ENCODE measurements at regions not wholly inside any gene's neighbourhood (a gene's known extent, or its start where the extent isn't known, plus 50 kb on each side); places are given as distances from the start of the nearest gene placed in this dataset.

- BruUV-seq (replicated peaks), result no TSS peak
- intact Hi-C loops (cut with micrococcal nuclease), result loop anchor here (2.0 to 10.0 kb wide), 6 partner anchors 75 to 978 kb away; no protein-coding TSS in a partner anchor
- Mint-ChIP-seq H3K27ac (ENCODE audit: low read depth, unreplicated experiment) (no peak overlapping the region), H3K4me3 (ENCODE audit: unreplicated experiment) (no peak overlapping the region), H3K36me3 (ENCODE audit: insufficient read depth, unreplicated experiment) (no peaks in the 10 kb centered on the region), H3K4me1 (ENCODE audit: insufficient read depth, unreplicated experiment) (peaks cover 16% of the 10 kb centered on the region), H3K27me3 (ENCODE audit: insufficient read depth, unreplicated experiment) (peaks cover 11% of the 10 kb centered on the region), H3K9me3 (ENCODE audit: unreplicated experiment) (no peaks in the 10 kb centered on the region)
- TF ChIP-seq CTCF (IDR thresholded peaks at IDR 0.05; ENCODE audit: unreplicated experiment), result no peak
- POLR2A ChIA-PET, result interaction anchor here (0.7 to 3.4 kb wide), 4 partner anchors 107 to 286 kb away, joined by 3 to 39 read pairs (median 4); no protein-coding TSS in a partner anchor
- CTCF ChIA-PET, result interaction anchor here (0.6 to 7.7 kb wide), 46 partner anchors 9 to 767 kb away, joined by 3 to 346 read pairs (median 6); no protein-coding TSS in a partner anchor
- no peak for DNase-seq (ENCODE audit: unreplicated experiment)
These were observed 65.2 kb upstream of the SYPL1 start for GRCh38 chr7:106177300-106177690.

GRCh38 chr7:106176414-106177299 is 64.5 kb upstream of the SYPL1 start:
- Mint-ChIP-seq H3K4me1 (ENCODE audit: insufficient read depth, unreplicated experiment) (peaks cover 16% of the 10 kb centered on the region), H3K27ac (ENCODE audit: low read depth, unreplicated experiment) (no peak overlapping the region), H3K27me3 (ENCODE audit: insufficient read depth, unreplicated experiment) (peaks cover 11% of the 10 kb centered on the region), H3K4me3 (ENCODE audit: unreplicated experiment) (no peak overlapping the region), H3K36me3 (ENCODE audit: insufficient read depth, unreplicated experiment) (no peaks in the 10 kb centered on the region), H3K9me3 (ENCODE audit: unreplicated experiment) (no peaks in the 10 kb centered on the region)
- intact Hi-C loops (cut with micrococcal nuclease), result loop anchor here (1.0 to 10.0 kb wide), 9 partner anchors 76 to 978 kb away; no protein-coding TSS in a partner anchor
- CTCF ChIA-PET, result interaction anchor here (0.6 to 7.7 kb wide), 67 partner anchors 9 to 1009 kb away, joined by 3 to 346 read pairs (median 4); partner anchors contain the start of gene CCDC71L
- POLR2A ChIA-PET, result interaction anchor here (0.7 to 3.4 kb wide), 5 partner anchors 107 to 559 kb away, joined by 3 to 39 read pairs (median 3); no protein-coding TSS in a partner anchor
- no TSS peak for BruUV-seq (replicated peaks)
- TF ChIP-seq CTCF (IDR thresholded peaks at IDR 0.05; ENCODE audit: unreplicated experiment), result peak; percentile 92
- DNase-seq (ENCODE audit: unreplicated experiment), result peak; percentile 79

GRCh38 chr7:106175507-106175906 is 63.4 kb upstream of the SYPL1 start:
- DNase-seq (ENCODE audit: unreplicated experiment), result no peak
- Mint-ChIP-seq H3K27me3 (ENCODE audit: insufficient read depth, unreplicated experiment) (peaks cover 11% of the 10 kb centered on the region), H3K27ac (ENCODE audit: low read depth, unreplicated experiment) (no peak overlapping the region), H3K9me3 (ENCODE audit: unreplicated experiment) (no peaks in the 10 kb centered on the region), H3K36me3 (ENCODE audit: insufficient read depth, unreplicated experiment) (no peaks in the 10 kb centered on the region), H3K4me3 (ENCODE audit: unreplicated experiment) (no peak overlapping the region), H3K4me1 (ENCODE audit: insufficient read depth, unreplicated experiment) (peaks cover 16% of the 10 kb centered on the region)
- intact Hi-C loops (cut with micrococcal nuclease), result loop anchor here (5.0 to 10.0 kb wide), 5 partner anchors 77 to 979 kb away; no protein-coding TSS in a partner anchor
- CTCF ChIA-PET, result interaction anchor here (0.6 to 7.7 kb wide), 18 partner anchors 7 to 561 kb away, joined by 3 to 346 read pairs (median 10); no protein-coding TSS in a partner anchor
- POLR2A ChIA-PET, result interaction anchor here (1.1 kb wide), 1 partner anchor 561 kb away, joined by 3 read pairs; no protein-coding TSS in a partner anchor
- no TSS peak for BruUV-seq (replicated peaks)
- no peak for TF ChIP-seq CTCF (IDR thresholded peaks at IDR 0.05; ENCODE audit: unreplicated experiment)

- TF ChIP-seq CTCF (IDR thresholded peaks at IDR 0.05; ENCODE audit: unreplicated experiment), result no peak
- DNase-seq (ENCODE audit: unreplicated experiment), result no peak
- H3K4me3 Mint-ChIP-seq (ENCODE audit: unreplicated experiment), result no peak overlapping the region
- H3K27ac Mint-ChIP-seq (ENCODE audit: low read depth, unreplicated experiment), result no peak overlapping the region
- CTCF ChIA-PET, result interaction anchor here (0.7 to 9.2 kb wide), 6 partner anchors 9 to 291 kb away, joined by 3 to 113 read pairs (median 14); no protein-coding TSS in a partner anchor
- intact Hi-C loops (cut with micrococcal nuclease), result loop anchor here (10.0 kb wide), 1 partner anchor 984 kb away; no protein-coding TSS in a partner anchor
- no peaks in the 10 kb centered on the region for H3K36me3 Mint-ChIP-seq (ENCODE audit: insufficient read depth, unreplicated experiment)
- peaks cover 2% of the 10 kb centered on the region for H3K27me3 Mint-ChIP-seq (ENCODE audit: insufficient read depth, unreplicated experiment)
- H3K9me3 Mint-ChIP-seq (ENCODE audit: unreplicated experiment), result no peaks in the 10 kb centered on the region
- H3K4me1 Mint-ChIP-seq (ENCODE audit: insufficient read depth, unreplicated experiment), result no peaks in the 10 kb centered on the region
- POLR2A ChIA-PET, result no interaction called here
- BruUV-seq (replicated peaks), result no TSS peak
These were observed 58.5 kb upstream of the SYPL1 start for GRCh38 chr7:106170651-106171050.
